ENCODE measurements at regions not wholly inside any gene's neighbourhood (a gene's known extent, or its start where the extent isn't known, plus 50 kb on each side); places are given as distances from the start of the nearest gene placed in this dataset.

DNA sequence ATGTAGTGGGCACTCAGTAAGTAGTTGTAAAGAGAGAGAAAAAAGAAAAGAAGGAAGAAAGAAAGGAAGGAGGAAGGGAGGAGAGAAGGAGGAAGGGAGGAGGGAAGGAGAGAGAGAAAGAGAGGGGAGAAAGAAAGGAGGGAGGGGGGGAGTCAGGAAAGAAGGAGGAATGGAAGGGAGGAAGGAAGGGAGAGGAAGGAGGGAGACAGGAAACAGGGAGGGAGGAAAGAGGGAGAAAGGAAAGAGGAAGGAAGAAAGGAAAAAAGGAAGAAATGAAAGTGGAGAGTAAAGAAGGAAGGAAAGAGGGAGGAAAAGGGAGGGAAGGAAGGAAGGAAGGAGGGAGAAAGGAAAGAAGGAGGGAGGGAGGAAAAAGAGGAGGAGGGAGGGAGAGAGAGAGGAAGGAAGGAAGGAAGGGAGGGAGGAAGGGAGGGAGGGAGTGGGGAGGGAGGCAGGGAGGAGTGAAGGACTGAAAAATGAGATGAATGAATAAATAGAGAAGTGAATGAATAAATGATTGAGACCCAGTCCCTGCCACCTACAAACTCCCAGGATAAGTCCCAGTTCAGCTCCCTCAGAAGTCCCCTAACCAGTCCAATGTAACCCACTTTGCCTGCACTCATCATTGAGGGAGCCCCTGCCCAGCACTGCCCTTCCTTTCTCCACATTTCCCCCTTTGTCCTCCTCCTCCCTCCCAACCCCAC is 739.0 kb upstream of the TBX3 start:
- TF ChIP-seq, protein P1, sequence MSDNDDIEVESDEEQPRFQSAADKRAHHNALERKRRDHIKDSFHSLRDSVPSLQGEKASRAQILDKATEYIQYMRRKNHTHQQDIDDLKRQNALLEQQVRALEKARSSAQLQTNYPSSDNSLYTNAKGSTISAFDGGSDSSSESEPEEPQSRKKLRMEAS (IDR thresholded peaks at IDR 0.05) = no peak
- TF ChIP-seq RAD21 (IDR thresholded peaks at IDR 0.05) = no peak
- TF ChIP-seq, protein P2, sequence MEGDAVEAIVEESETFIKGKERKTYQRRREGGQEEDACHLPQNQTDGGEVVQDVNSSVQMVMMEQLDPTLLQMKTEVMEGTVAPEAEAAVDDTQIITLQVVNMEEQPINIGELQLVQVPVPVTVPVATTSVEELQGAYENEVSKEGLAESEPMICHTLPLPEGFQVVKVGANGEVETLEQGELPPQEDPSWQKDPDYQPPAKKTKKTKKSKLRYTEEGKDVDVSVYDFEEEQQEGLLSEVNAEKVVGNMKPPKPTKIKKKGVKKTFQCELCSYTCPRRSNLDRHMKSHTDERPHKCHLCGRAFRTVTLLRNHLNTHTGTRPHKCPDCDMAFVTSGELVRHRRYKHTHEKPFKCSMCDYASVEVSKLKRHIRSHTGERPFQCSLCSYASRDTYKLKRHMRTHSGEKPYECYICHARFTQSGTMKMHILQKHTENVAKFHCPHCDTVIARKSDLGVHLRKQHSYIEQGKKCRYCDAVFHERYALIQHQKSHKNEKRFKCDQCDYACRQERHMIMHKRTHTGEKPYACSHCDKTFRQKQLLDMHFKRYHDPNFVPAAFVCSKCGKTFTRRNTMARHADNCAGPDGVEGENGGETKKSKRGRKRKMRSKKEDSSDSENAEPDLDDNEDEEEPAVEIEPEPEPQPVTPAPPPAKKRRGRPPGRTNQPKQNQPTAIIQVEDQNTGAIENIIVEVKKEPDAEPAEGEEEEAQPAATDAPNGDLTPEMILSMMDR (IDR thresholded peaks at IDR 0.05; ENCODE audit: low read depth, low read length, missing input control) = no peak
- no peak for TF ChIP-seq HNF4G (IDR thresholded peaks at IDR 0.05)
- TF ChIP-seq, protein P3, sequence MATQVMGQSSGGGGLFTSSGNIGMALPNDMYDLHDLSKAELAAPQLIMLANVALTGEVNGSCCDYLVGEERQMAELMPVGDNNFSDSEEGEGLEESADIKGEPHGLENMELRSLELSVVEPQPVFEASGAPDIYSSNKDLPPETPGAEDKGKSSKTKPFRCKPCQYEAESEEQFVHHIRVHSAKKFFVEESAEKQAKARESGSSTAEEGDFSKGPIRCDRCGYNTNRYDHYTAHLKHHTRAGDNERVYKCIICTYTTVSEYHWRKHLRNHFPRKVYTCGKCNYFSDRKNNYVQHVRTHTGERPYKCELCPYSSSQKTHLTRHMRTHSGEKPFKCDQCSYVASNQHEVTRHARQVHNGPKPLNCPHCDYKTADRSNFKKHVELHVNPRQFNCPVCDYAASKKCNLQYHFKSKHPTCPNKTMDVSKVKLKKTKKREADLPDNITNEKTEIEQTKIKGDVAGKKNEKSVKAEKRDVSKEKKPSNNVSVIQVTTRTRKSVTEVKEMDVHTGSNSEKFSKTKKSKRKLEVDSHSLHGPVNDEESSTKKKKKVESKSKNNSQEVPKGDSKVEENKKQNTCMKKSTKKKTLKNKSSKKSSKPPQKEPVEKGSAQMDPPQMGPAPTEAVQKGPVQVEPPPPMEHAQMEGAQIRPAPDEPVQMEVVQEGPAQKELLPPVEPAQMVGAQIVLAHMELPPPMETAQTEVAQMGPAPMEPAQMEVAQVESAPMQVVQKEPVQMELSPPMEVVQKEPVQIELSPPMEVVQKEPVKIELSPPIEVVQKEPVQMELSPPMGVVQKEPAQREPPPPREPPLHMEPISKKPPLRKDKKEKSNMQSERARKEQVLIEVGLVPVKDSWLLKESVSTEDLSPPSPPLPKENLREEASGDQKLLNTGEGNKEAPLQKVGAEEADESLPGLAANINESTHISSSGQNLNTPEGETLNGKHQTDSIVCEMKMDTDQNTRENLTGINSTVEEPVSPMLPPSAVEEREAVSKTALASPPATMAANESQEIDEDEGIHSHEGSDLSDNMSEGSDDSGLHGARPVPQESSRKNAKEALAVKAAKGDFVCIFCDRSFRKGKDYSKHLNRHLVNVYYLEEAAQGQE (IDR thresholded peaks at IDR 0.05) = no peak
- TF ChIP-seq YY1 (IDR thresholded peaks at IDR 0.05) = no peak
- TF ChIP-seq, protein P4, sequence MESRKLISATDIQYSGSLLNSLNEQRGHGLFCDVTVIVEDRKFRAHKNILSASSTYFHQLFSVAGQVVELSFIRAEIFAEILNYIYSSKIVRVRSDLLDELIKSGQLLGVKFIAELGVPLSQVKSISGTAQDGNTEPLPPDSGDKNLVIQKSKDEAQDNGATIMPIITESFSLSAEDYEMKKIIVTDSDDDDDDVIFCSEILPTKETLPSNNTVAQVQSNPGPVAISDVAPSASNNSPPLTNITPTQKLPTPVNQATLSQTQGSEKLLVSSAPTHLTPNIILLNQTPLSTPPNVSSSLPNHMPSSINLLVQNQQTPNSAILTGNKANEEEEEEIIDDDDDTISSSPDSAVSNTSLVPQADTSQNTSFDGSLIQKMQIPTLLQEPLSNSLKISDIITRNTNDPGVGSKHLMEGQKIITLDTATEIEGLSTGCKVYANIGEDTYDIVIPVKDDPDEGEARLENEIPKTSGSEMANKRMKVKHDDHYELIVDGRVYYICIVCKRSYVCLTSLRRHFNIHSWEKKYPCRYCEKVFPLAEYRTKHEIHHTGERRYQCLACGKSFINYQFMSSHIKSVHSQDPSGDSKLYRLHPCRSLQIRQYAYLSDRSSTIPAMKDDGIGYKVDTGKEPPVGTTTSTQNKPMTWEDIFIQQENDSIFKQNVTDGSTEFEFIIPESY (IDR thresholded peaks at IDR 0.05) = no peak

Measured in liver (tissue), 3 donors.